ENCODE measurements at regions not wholly inside any gene's neighbourhood (a gene's known extent, or its start where the extent isn't known, plus 50 kb on each side); places are given as distances from the start of the nearest gene placed in this dataset.

DNA sequence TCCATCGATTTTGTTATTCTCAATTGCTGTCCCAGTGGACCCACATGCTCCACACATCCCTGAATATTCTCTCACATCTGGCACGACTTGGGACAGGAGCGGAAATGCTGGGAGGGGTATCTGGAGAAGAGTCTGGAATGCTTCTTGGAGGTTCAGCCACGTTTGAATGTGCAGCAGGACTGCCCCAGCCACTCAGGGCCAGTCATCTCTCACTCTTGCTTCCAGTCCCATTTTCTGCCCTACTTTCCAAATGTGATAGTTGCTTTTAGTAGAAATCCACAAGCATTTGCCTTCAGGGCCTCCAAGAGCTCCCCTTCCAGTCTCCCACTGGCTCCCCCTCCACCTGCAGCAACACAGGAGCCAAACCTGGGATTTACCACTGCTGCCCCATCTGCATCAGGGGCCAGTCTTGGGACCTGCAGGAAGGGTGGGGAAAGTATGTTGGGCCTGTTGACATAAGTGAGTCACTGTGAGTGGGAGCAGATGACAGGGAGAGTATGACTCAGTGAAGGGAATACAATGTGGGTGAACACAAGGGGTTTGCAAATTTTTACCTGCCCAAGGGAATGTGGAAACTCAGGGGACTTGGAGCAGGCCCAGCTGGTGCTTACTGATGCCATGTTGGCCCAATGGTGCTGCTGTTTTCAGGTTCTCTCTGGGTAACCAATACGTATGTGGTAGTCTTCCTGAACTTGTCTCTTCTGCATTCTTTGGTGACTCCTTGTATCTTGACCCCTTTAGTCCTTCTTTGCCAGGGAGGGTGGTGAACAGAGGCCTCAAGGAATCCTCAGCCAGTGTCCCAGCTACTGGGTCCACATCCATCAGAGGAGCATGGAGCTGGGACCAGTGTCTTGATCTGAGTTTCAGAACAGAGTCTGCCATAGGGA is 78.8 kb upstream of the CRHR1 start:
- H4K5ac ChIP-seq (ENCODE audit: low read depth, low read length), result no peak overlapping the region
- BruUV-seq (replicated peaks), result no TSS peak
- no peak overlapping the region for H3K4me2 ChIP-seq (ENCODE audit: low read depth, low read length)
- H3K9ac ChIP-seq (ENCODE audit: low read depth, low read length), result no peak overlapping the region
- H4K8ac ChIP-seq (ENCODE audit: low read depth in 2 of 2, low read length in 2 of 2), result no peak overlapping the region
- CTCF ChIA-PET, result no interaction called here
- no peak overlapping the region for H3K18ac ChIP-seq (ENCODE audit: low read depth, low read length)
- H2BK15ac ChIP-seq (ENCODE audit: low read depth, low read length), result no peak overlapping the region
- dilution Hi-C loops (cut with HindIII; ENCODE audit: low sequenced_read_pairs, unreplicated experiment) (no loop called here), in situ Hi-C loops (cut with MboI; ENCODE audit: low sequenced_read_pairs) (no loop called here), intact Hi-C loops (cut with micrococcal nuclease) (no loop called here)
- H3K14ac ChIP-seq (replicated peaks; ENCODE audit: low read depth, low read length), result no peak overlapping the region
- no CpG with 5 or more reads among the region's 5 CpGs for WGBS, 2 experiments (ENCODE audit: extremely low coverage in 2 of 2, insufficient read length in 1 of 2)
- H2BK120ac ChIP-seq (ENCODE audit: low read depth, low read length), result no peak overlapping the region
- no peak overlapping the region for H2AFZ ChIP-seq (replicated peaks; ENCODE audit: low read length, poor library complexity)
- no peak overlapping the region for H2BK20ac ChIP-seq (ENCODE audit: low read depth, low read length)
- H3K9me1 ChIP-seq (ENCODE audit: insufficient read depth, low read length), result no peaks in the 10 kb centered on the region
- ATAC-seq (ENCODE audit: low read depth) (no peak), DNase-seq (peak; percentile 42)
- H2BK5ac ChIP-seq (ENCODE audit: low read depth, low read length, poor library complexity, severe bottlenecking), result no peak overlapping the region
- no peaks in the 10 kb centered on the region for H3K9me3 ChIP-seq (ENCODE audit: control insufficient read depth, insufficient read depth, low read length)
- H3K36me3 ChIP-seq (ENCODE audit: control insufficient read depth, insufficient read depth, low read length), result no peaks in the 10 kb centered on the region
- H3K27me3 ChIP-seq (ENCODE audit: control insufficient read depth, insufficient read depth, low read length), result peaks cover 11% of the 10 kb centered on the region
- H3K4me1 ChIP-seq (ENCODE audit: control insufficient read depth, insufficient read depth, low read length), result no peaks in the 10 kb centered on the region
- no peak overlapping the region for H2AK9ac ChIP-seq (replicated peaks; ENCODE audit: low read depth, low read length, poor library complexity)
- H3K27ac ChIP-seq (ENCODE audit: insufficient read depth, low read length), result no peak overlapping the region
- POLR2A ChIA-PET (ENCODE audit: unreplicated experiment), result no interaction called here
- H3K56ac ChIP-seq (ENCODE audit: extremely low read depth, insufficient read depth, low read length), result no peak overlapping the region
- H3K23ac ChIP-seq (ENCODE audit: low read depth, low read length), result no peak overlapping the region
- H3K79me1 ChIP-seq (ENCODE audit: low read depth in 1 of 2, low read length in 2 of 2), result no peaks in the 10 kb centered on the region
- H3K4me3 ChIP-seq (ENCODE audit: insufficient read depth, low read depth, low read length), result no peak overlapping the region
- H3K4ac ChIP-seq (ENCODE audit: low read depth, low read length), result no peak overlapping the region
- H2AK5ac ChIP-seq (ENCODE audit: low read depth, low read length), result no peak overlapping the region
- no peak overlapping the region for H4K91ac ChIP-seq (ENCODE audit: insufficient read depth, low read depth, low read length)
- peak; percentile 53 for TF ChIP-seq FOS (IDR thresholded peaks at IDR 0.05; ENCODE audit: low read depth, low read length)
- TF ChIP-seq, protein P1, sequence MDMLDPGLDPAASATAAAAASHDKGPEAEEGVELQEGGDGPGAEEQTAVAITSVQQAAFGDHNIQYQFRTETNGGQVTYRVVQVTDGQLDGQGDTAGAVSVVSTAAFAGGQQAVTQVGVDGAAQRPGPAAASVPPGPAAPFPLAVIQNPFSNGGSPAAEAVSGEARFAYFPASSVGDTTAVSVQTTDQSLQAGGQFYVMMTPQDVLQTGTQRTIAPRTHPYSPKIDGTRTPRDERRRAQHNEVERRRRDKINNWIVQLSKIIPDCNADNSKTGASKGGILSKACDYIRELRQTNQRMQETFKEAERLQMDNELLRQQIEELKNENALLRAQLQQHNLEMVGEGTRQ (IDR thresholded peaks at IDR 0.05; ENCODE audit: low read depth, low read length), result no peak
- H4K20me1 ChIP-seq (ENCODE audit: insufficient read depth, low read length), result no peaks in the 10 kb centered on the region
